Transverse colon (tissue), 3 donors: ENCODE measurements at regions not wholly inside any gene's neighbourhood (a gene's known extent, or its start where the extent isn't known, plus 50 kb on each side); places are given as distances from the start of the nearest gene placed in this dataset.

ENCODE experiments used
- EP300 ChIP-seq: sonication (generic); formaldehyde crosslinking; IDR thresholded peaks from one replicate; pipeline ENCODE4 v1.6.1; 2017; ENCODE audit warnings: antibody characterized with exemption, low read depth
- TF ChIP-seq, protein P1 (sequence below), 5 experiments: fragments of 200-600 bp in 3 of 5; fragments of 450-650 bp in 2 of 5; sonication (generic) in 3 of 5; IDR thresholded peaks; 1 replicate in 2 of 5; 2 replicates in 3 of 5; pipeline ENCODE4 v1.5.1; 2016 to 2017; ENCODE audit warnings: antibody characterized with exemption in 5 of 5, inconsistent platforms in 3 of 5, mild to moderate bottlenecking in 2 of 5, moderate library complexity in 1 of 5

DNA sequence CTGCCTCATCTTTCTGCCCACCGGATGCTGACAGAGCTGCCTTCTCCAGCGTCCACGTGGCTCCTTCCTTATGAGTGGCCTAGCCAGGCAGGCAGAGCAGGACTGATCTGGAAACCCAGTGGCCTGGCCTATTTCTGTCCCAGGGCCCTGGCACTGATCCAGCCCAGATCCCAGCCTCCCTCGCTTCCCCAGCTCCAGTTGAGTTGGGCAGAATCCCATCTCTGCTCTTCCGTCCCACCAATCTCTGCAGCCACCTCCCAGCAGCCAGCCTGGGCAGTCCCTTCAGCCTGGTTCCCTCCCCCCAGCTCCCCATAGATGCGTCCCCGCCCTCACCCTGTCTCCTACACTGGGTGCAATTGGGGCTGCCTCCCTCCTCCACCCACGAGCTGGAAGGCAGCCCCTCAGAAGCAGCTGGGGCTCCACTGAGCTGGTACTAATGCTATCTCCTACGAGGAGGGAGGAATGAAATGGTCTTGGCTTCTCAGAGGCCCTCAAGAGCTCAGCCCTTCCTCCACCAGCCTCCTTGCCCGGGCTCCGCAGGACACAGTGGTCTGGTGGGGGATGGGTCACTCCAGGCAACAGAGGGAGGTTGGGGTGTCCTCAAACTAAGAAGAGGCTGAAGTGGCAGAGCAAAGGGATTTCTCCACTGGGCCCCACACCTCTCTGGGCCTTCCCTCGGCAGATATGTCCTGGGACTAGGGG, 94.2 kb downstream of the PJA1 start:
- TF ChIP-seq, protein P1, sequence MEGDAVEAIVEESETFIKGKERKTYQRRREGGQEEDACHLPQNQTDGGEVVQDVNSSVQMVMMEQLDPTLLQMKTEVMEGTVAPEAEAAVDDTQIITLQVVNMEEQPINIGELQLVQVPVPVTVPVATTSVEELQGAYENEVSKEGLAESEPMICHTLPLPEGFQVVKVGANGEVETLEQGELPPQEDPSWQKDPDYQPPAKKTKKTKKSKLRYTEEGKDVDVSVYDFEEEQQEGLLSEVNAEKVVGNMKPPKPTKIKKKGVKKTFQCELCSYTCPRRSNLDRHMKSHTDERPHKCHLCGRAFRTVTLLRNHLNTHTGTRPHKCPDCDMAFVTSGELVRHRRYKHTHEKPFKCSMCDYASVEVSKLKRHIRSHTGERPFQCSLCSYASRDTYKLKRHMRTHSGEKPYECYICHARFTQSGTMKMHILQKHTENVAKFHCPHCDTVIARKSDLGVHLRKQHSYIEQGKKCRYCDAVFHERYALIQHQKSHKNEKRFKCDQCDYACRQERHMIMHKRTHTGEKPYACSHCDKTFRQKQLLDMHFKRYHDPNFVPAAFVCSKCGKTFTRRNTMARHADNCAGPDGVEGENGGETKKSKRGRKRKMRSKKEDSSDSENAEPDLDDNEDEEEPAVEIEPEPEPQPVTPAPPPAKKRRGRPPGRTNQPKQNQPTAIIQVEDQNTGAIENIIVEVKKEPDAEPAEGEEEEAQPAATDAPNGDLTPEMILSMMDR (IDR thresholded peaks at IDR 0.05), result no peak
- TF ChIP-seq EP300, result no peak
